ENCODE measurements at regions not wholly inside any gene's neighbourhood (a gene's known extent, or its start where the extent isn't known, plus 50 kb on each side); places are given as distances from the start of the nearest gene placed in this dataset.
"Not testable (repeated sequence)": the region's sequence is repeated elsewhere in the genome, so short reads cannot be mapped to it uniquely, and the experiment has no call there.

GRCh38 chr1:19554090-19554489 lies 68.8 kb upstream of the CAPZB start:
- no peak overlapping the region for H3K4me3 ChIP-seq (replicated peaks in 1 of 3; ENCODE audit: low read depth in 2 of 3, low read length in 3 of 3)

GRCh38 chr1:19552291-19553010 lies 67.1 kb upstream of the CAPZB start:
- TF ChIP-seq, protein P1, sequence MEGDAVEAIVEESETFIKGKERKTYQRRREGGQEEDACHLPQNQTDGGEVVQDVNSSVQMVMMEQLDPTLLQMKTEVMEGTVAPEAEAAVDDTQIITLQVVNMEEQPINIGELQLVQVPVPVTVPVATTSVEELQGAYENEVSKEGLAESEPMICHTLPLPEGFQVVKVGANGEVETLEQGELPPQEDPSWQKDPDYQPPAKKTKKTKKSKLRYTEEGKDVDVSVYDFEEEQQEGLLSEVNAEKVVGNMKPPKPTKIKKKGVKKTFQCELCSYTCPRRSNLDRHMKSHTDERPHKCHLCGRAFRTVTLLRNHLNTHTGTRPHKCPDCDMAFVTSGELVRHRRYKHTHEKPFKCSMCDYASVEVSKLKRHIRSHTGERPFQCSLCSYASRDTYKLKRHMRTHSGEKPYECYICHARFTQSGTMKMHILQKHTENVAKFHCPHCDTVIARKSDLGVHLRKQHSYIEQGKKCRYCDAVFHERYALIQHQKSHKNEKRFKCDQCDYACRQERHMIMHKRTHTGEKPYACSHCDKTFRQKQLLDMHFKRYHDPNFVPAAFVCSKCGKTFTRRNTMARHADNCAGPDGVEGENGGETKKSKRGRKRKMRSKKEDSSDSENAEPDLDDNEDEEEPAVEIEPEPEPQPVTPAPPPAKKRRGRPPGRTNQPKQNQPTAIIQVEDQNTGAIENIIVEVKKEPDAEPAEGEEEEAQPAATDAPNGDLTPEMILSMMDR (IDR thresholded peaks at IDR 0.05), result no peak
- Histone ChIP-seq H3K4me2 (replicated peaks; ENCODE audit: extremely low read depth, low read length, poor library complexity, severe bottlenecking) (no peak overlapping the region), H3K79me2 (ENCODE audit: insufficient read depth, low read length) (no peaks in the 10 kb centered on the region), H4K20me1 (ENCODE audit: insufficient read depth, low read length) (no peaks in the 10 kb centered on the region), H3K4me3 (replicated peaks in 1 of 3; ENCODE audit: low read depth in 2 of 3, low read length in 3 of 3) (no peak overlapping the region), H3K9me3 (replicated peaks in 1 of 2; ENCODE audit: control insufficient read depth in 1 of 2, insufficient read depth in 1 of 2, low read length in 2 of 2) (peaks cover 6 to 27% of the 10 kb centered on the region in 2 donors), H2AFZ (ENCODE audit: insufficient read depth, low read depth, low read length, poor library complexity, severe bottlenecking) (no peak overlapping the region), H3K9ac (ENCODE audit: insufficient read depth, low read length, poor library complexity, severe bottlenecking) (no peak overlapping the region), H3K4me1 (ENCODE audit: control insufficient read depth in 1 of 2, insufficient read depth in 2 of 2, low read length in 2 of 2) (no peaks in the 10 kb centered on the region), H3K36me3 (replicated peaks in 1 of 2; ENCODE audit: control insufficient read depth in 1 of 2, insufficient read depth in 2 of 2, low read length in 2 of 2) (no peaks in the 10 kb centered on the region), H3K27me3 (ENCODE audit: control insufficient read depth in 2 of 2, insufficient read depth in 2 of 2, low read length in 2 of 2) (no peaks in the 10 kb centered on the region), H3K27ac (ENCODE audit: low read depth in 1 of 2, low read length in 2 of 2) (no peak overlapping the region)
- Mint-ChIP-seq H3K36me3 (no peaks in the 10 kb centered on the region), H3K27me3 (ENCODE audit: low read depth in 3 of 3) (peaks cover 4 to 11% (median 6%) of the 10 kb centered on the region in 3 donors), H3K4me3 (no peak overlapping the region), H3K4me1 (no peaks in the 10 kb centered on the region), H3K9me3 (peaks cover 15 to 30% (median 24%) of the 10 kb centered on the region in 7 donors), H3K27ac (peak overlapping the region in 1 of 7 donors; percentile 7)
- intact Hi-C loops (cut with micrococcal nuclease), result no loop called here
- no peak for DNase-seq
- WGBS (ENCODE audit: insufficient coverage), result 89% methylated on average over 7 of the region's 7 CpGs

More at GRCh38 chr1:19554090-19554489, 68.8 kb upstream of the CAPZB start:
- Mint-ChIP-seq H3K9me3 (peaks cover 11 to 20% (median 14%) of the 10 kb centered on the region in 7 donors), H3K4me1 (peaks cover 7% of the 10 kb centered on the region), H3K27me3 (ENCODE audit: low read depth in 3 of 3) (peaks cover 4 to 17% (median 7%) of the 10 kb centered on the region in 3 donors), H3K36me3 (no peaks in the 10 kb centered on the region), H3K27ac (no peak overlapping the region), H3K4me3 (no peak overlapping the region)
- Histone ChIP-seq H2AFZ (ENCODE audit: insufficient read depth, low read depth, low read length, poor library complexity, severe bottlenecking) (no peak overlapping the region), H3K9me3 (replicated peaks in 1 of 2; ENCODE audit: control insufficient read depth in 1 of 2, insufficient read depth in 1 of 2, low read length in 2 of 2) (peaks cover 0 to 12% of the 10 kb centered on the region in 2 donors), H4K20me1 (ENCODE audit: insufficient read depth, low read length) (no peaks in the 10 kb centered on the region), H3K27me3 (ENCODE audit: control insufficient read depth in 2 of 2, insufficient read depth in 2 of 2, low read length in 2 of 2) (no peaks in the 10 kb centered on the region), H3K4me2 (replicated peaks; ENCODE audit: extremely low read depth, low read length, poor library complexity, severe bottlenecking) (no peak overlapping the region), H3K27ac (ENCODE audit: low read depth in 1 of 2, low read length in 2 of 2) (no peak overlapping the region), H3K9ac (ENCODE audit: insufficient read depth, low read length, poor library complexity, severe bottlenecking) (no peak overlapping the region), H3K79me2 (ENCODE audit: insufficient read depth, low read length) (no peaks in the 10 kb centered on the region), H3K4me1 (ENCODE audit: control insufficient read depth in 1 of 2, insufficient read depth in 2 of 2, low read length in 2 of 2) (peaks cover 8 to 9% of the 10 kb centered on the region in 2 donors), H3K36me3 (replicated peaks in 1 of 2; ENCODE audit: control insufficient read depth in 1 of 2, insufficient read depth in 2 of 2, low read length in 2 of 2) (no peaks in the 10 kb centered on the region)
- DNase-seq, result no peak
- intact Hi-C loops (cut with micrococcal nuclease), result no loop called here
- TF ChIP-seq, protein P1 (IDR thresholded peaks at IDR 0.05), result no peak

DNA sequence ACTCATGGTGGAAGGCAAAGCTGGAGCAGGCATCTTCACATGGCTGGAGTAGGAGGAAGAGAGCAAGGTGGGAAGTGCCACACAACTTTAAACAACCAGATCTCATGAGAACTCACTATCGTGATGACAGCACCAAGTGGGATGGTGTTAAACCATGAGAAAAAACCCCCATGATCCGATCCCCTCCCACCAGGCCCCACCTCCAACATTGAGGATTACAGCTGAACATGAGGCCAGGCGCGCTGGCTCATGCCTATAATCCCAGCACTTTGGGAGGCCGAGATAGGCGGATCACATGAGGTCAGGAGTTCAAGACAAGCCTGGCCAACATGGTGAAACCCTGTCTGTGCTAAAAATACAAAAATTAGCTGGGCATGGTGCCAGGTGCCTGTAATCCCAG lies 66.5 kb upstream of the CAPZB start:
- not testable (repeated sequence) for H4K20me1 ChIP-seq (ENCODE audit: insufficient read depth, low read length)

More for the DNA sequence above, 66.5 kb upstream of the CAPZB start:
- H3K27ac Mint-ChIP-seq; intact Hi-C loops (cut with micrococcal nuclease); H3K79me2 ChIP-seq (ENCODE audit: insufficient read depth, low read length); DNase-seq; H3K36me3 ChIP-seq (replicated peaks in 1 of 2; ENCODE audit: control insufficient read depth in 1 of 2, insufficient read depth in 2 of 2, low read length in 2 of 2); H3K36me3 Mint-ChIP-seq; H3K27me3 ChIP-seq (ENCODE audit: control insufficient read depth in 2 of 2, insufficient read depth in 2 of 2, low read length in 2 of 2); H3K4me2 ChIP-seq (replicated peaks; ENCODE audit: extremely low read depth, low read length, poor library complexity, severe bottlenecking); H2AFZ ChIP-seq (ENCODE audit: insufficient read depth, low read depth, low read length, poor library complexity, severe bottlenecking); H3K4me1 Mint-ChIP-seq; H3K4me3 Mint-ChIP-seq; H3K4me3 ChIP-seq (replicated peaks in 1 of 3; ENCODE audit: low read depth in 2 of 3, low read length in 3 of 3); H3K27ac ChIP-seq (ENCODE audit: low read depth in 1 of 2, low read length in 2 of 2); H3K4me1 ChIP-seq (ENCODE audit: control insufficient read depth in 1 of 2, insufficient read depth in 2 of 2, low read length in 2 of 2); H3K9ac ChIP-seq (ENCODE audit: insufficient read depth, low read length, poor library complexity, severe bottlenecking): not testable (repeated sequence)
- Mint-ChIP-seq H3K27me3 (ENCODE audit: low read depth in 3 of 3) (peaks cover 4 to 11% (median 6%) of the 10 kb centered on the region in 3 donors), H3K9me3 (peaks cover 16 to 36% (median 31%) of the 10 kb centered on the region in 7 donors)
- 88% methylated on average over 4 of the region's 6 CpGs for WGBS (ENCODE audit: insufficient coverage)
- H3K9me3 ChIP-seq (replicated peaks in 1 of 2; ENCODE audit: control insufficient read depth in 1 of 2, insufficient read depth in 1 of 2, low read length in 2 of 2), result peaks cover 12 to 34% of the 10 kb centered on the region in 2 donors

Data from CD14-positive monocyte (primary cell).